PC-3 (cell line): ENCODE measurements at regions not wholly inside any gene's neighbourhood (a gene's known extent, or its start where the extent isn't known, plus 50 kb on each side); places are given as distances from the start of the nearest gene placed in this dataset.

Experiments used
- ATAC-seq: fragments of 200-7000 bp; cut with Tn5 transposase; 2 replicates; pipeline ENCODE4 v1.9.1; 2020; ENCODE audit warnings: mild to moderate bottlenecking, moderate library complexity
- BruUV-seq: library from RNA; stranded (reverse); fragments of 400-500 nt; replicated peaks from 2 replicates; lab custom pipeline; 2021; lab: Mats Ljungman, UMichigan
- CTCF ChIA-PET: fragments of 300-600 bp; sonication (Branson Sonifier 250); formaldehyde crosslinking; loops from one replicate; lab custom pipeline; 2022; ENCODE audit warnings: antibody characterized with exemption; lab: Charles Lee
- POLR2A ChIA-PET: fragments of 300-600 bp; sonication (Branson Sonifier 250); formaldehyde crosslinking; loops from one replicate; lab custom pipeline; 2022; ENCODE audit warnings: antibody characterized with exemption; ENCODE audit not compliant: unreplicated experiment; lab: Charles Lee
- DNase-seq: peaks from one replicate; pipeline ENCODE4 v3.0.0-alpha.2; 2015
- H2AFZ ChIP-seq: fragments of 300-600 bp; sonication (generic); 2 replicates; pipeline ENCODE4 v1.6.0; 2016; ENCODE audit warnings: antibody characterized with exemption, low read length
- H3F3A ChIP-seq: fragments of 300-600 bp; sonication (generic); one replicate; pipeline ENCODE4 v1.6.0; 2017; ENCODE audit warnings: antibody characterized with exemption, low read length, control low read depth, mild to moderate bottlenecking; ENCODE audit not compliant: unreplicated experiment
- H3K27ac ChIP-seq: fragments of 300-600 bp; sonication (generic); 2 replicates; pipeline ENCODE4 v1.5.1; 2016; ENCODE audit warnings: mild to moderate bottlenecking, low read length
- H3K27me3 ChIP-seq: fragments of 300-600 bp; sonication (generic); 2 replicates; pipeline ENCODE4 v1.6.1; 2016; ENCODE audit warnings: low read length, mixed read lengths
- H3K36me3 ChIP-seq: fragments of 300-600 bp; sonication (generic); 2 replicates; pipeline ENCODE4 v1.6.1; 2016; ENCODE audit warnings: low read depth, mixed run types, low read length, mixed read lengths
- H3K4me1 ChIP-seq: fragments of 300-600 bp; sonication (generic); 2 replicates; pipeline ENCODE4 v1.5.1; 2016; ENCODE audit warnings: low read length; ENCODE audit not compliant: insufficient read depth
- H3K4me2 ChIP-seq: fragments of 300-600 bp; sonication (generic); 2 replicates; pipeline ENCODE4 v1.6.0; 2016; ENCODE audit warnings: low read length
- H3K4me3 ChIP-seq: fragments of 300-600 bp; sonication (generic); 2 replicates; pipeline ENCODE4 v1.5.1; 2016; ENCODE audit warnings: mild to moderate bottlenecking, low read length, mixed read lengths
- H3K79me2 ChIP-seq: fragments of 300-600 bp; sonication (generic); 2 replicates; pipeline ENCODE4 v1.6.1; 2017; ENCODE audit warnings: low read length, mixed read lengths
- H3K9ac ChIP-seq: fragments of 300-600 bp; sonication (generic); 2 replicates; pipeline ENCODE4 v1.6.0; 2016; ENCODE audit warnings: mild to moderate bottlenecking, low read length
- H3K9me2 ChIP-seq: fragments of 300-600 bp; sonication (generic); replicated peaks from 2 replicates; pipeline ENCODE4 v1.6.1; 2016; ENCODE audit warnings: mixed run types, low read length, mixed read lengths
- H3K9me3 ChIP-seq: fragments of 300-600 bp; sonication (generic); 2 replicates; pipeline ENCODE4 v1.6.1; 2016; ENCODE audit warnings: low read length, mixed read lengths
- H4K20me1 ChIP-seq: fragments of 300-600 bp; sonication (generic); 2 replicates; pipeline ENCODE4 v1.6.1; 2016; ENCODE audit warnings: low read length, mixed read lengths
- CTCF ChIP-seq: fragments of 300-600 bp; sonication (generic); conservative IDR thresholded peaks from 2 replicates; pipeline ENCODE4 v1.5.1; 2017; ENCODE audit warnings: antibody characterized with exemption, low read depth, mild to moderate bottlenecking, low read length
- EZH2 ChIP-seq: fragments of 300-600 bp; sonication (generic); IDR thresholded peaks from one replicate; pipeline ENCODE4 v1.6.1; 2017; ENCODE audit warnings: antibody characterized with exemption, mild to moderate bottlenecking, low read length; ENCODE audit not compliant: unreplicated experiment
- EZH2phosphoT487 ChIP-seq: fragments of 300-600 bp; sonication (generic); IDR thresholded peaks from 2 replicates; pipeline ENCODE4 v1.6.1; 2018; ENCODE audit warnings: mild to moderate bottlenecking, antibody characterized with exemption, low read length, borderline replicate concordance
- intact Hi-C: fragments of 100-400 bp; cut with micrococcal nuclease; formaldehyde crosslinking; loops from 2 replicates; pipeline ENCODE4 v1.9.0; 2023

- no peaks in the 10 kb centered on the region for H3K36me3 ChIP-seq
- no peaks in the 10 kb centered on the region for H3K79me2 ChIP-seq
- no peaks in the 10 kb centered on the region for H4K20me1 ChIP-seq
- CTCF ChIA-PET: no interaction called here
- no peaks in the 10 kb centered on the region for H3K9me3 ChIP-seq
- DNase-seq (no peak), ATAC-seq (no peak; the same call in 1 of the 2 replicates)
- H2AFZ ChIP-seq: no peak overlapping the region
- no peak overlapping the region for H3K9ac ChIP-seq
- H3K4me3 ChIP-seq: no peak overlapping the region
- no peaks in the 10 kb centered on the region for H3K4me1 ChIP-seq
- no peak overlapping the region for H3K27ac ChIP-seq
- intact Hi-C loops: no loop called here
- TF ChIP-seq EZH2phosphoT487 (no peak), CTCF (no peak), EZH2 (no peak)
- H3K4me2 ChIP-seq: no peak overlapping the region
- no peaks in the 10 kb centered on the region for H3F3A ChIP-seq
- no peaks in the 10 kb centered on the region for H3K27me3 ChIP-seq
- POLR2A ChIA-PET: interaction anchor here (0.6 kb wide), 1 partner anchor 118 kb away, joined by 10 read pairs; no protein-coding TSS in a partner anchor
- no peaks in the 10 kb centered on the region for H3K9me2 ChIP-seq
- no TSS peak for BruUV-seq
Observed at GRCh38 chr7:42471573-42472174, 234.7 kb upstream of the GLI3 start.

- Histone ChIP-seq H3K9me3 (no peaks in the 10 kb centered on the region), H3K79me2 (no peaks in the 10 kb centered on the region), H3K27me3 (no peaks in the 10 kb centered on the region), H3K9me2 (no peaks in the 10 kb centered on the region), H3K27ac (no peak overlapping the region), H2AFZ (no peak overlapping the region), H3K9ac (no peak overlapping the region), H3K4me2 (no peak overlapping the region), H3K4me3 (no peak overlapping the region), H3F3A (no peaks in the 10 kb centered on the region), H3K36me3 (no peaks in the 10 kb centered on the region), H3K4me1 (no peaks in the 10 kb centered on the region), H4K20me1 (no peaks in the 10 kb centered on the region)
- no peak for TF ChIP-seq CTCF
- no peak for TF ChIP-seq EZH2
- TF ChIP-seq EZH2phosphoT487: no peak
- ChIA-PET POLR2A (interaction anchor here (0.6 kb wide), 1 partner anchor 8 kb away, joined by 4 read pairs; no protein-coding TSS in a partner anchor), CTCF (no interaction called here)
- intact Hi-C loops: no loop called here
- BruUV-seq: no TSS peak
- DNase-seq (no peak), ATAC-seq (no peak)
Observed at GRCh38 chr7:42469341-42469740, 232.3 kb upstream of the GLI3 start.

GRCh38 chr7:42468471-42468870, 231.5 kb upstream of the GLI3 start:
- DNase-seq: no peak
- H3K9ac ChIP-seq: no peak overlapping the region
- H3K79me2 ChIP-seq: no peaks in the 10 kb centered on the region
- H3K27me3 ChIP-seq: no peaks in the 10 kb centered on the region
- no peak overlapping the region for H3K4me2 ChIP-seq
- H3K9me2 ChIP-seq: no peaks in the 10 kb centered on the region
- H4K20me1 ChIP-seq: no peaks in the 10 kb centered on the region
- CTCF ChIA-PET: no interaction called here
- BruUV-seq: no TSS peak
- no peaks in the 10 kb centered on the region for H3K4me1 ChIP-seq
- intact Hi-C loops: no loop called here
- no peak for TF ChIP-seq EZH2phosphoT487
- no peak for TF ChIP-seq CTCF
- TF ChIP-seq EZH2: no peak
- H3F3A ChIP-seq: no peaks in the 10 kb centered on the region
- no peak overlapping the region for H3K27ac ChIP-seq
- no peaks in the 10 kb centered on the region for H3K36me3 ChIP-seq
- H3K9me3 ChIP-seq: no peaks in the 10 kb centered on the region
- H3K4me3 ChIP-seq: no peak overlapping the region
- POLR2A ChIA-PET: no interaction called here
- no peak for ATAC-seq
- no peak overlapping the region for H2AFZ ChIP-seq
